EH (cell line): ENCODE measurements at regions not wholly inside any gene's neighbourhood (a gene's known extent, or its start where the extent isn't known, plus 50 kb on each side); places are given as distances from the start of the nearest gene placed in this dataset.
"Not testable (repeated sequence)": the region's sequence is repeated elsewhere in the genome, so short reads cannot be mapped to it uniquely, and the experiment has no call there.

Experiments used
- DNase-seq: peaks from one replicate; pipeline ENCODE4 v3.0.0-alpha.2; 2015; ENCODE audit warnings: low read depth

GRCh38 chr9:88872192-88872946, 118.9 kb upstream of the S1PR3 start:
- DNase-seq: peak; percentile 39

- no peak for DNase-seq
Observed at GRCh38 chr9:88873635-88874034, 117.6 kb upstream of the S1PR3 start.

- peak; percentile 49 for DNase-seq
Observed at GRCh38 chr9:88874391-88874790, 116.9 kb upstream of the S1PR3 start.

GRCh38 chr9:88875400-88876120, 115.7 kb upstream of the S1PR3 start:
- no peak for DNase-seq

GRCh38 chr9:88880199-88880598, 111.1 kb upstream of the S1PR3 start:
- DNase-seq: no peak

GRCh38 chr9:88884291-88884690, 107.0 kb upstream of the S1PR3 start:
- not testable (repeated sequence) for DNase-seq

- not testable (repeated sequence) for DNase-seq
Observed at GRCh38 chr9:88886762-88887161, 104.5 kb upstream of the S1PR3 start.

GRCh38 chr9:88889386-88889785, 101.9 kb upstream of the S1PR3 start:
- DNase-seq: peak; percentile 52

GRCh38 chr9:88890546-88890945, 100.7 kb upstream of the S1PR3 start:
- peak; percentile 7 for DNase-seq

GRCh38 chr9:88891040-88891439, 100.2 kb upstream of the S1PR3 start:
- no peak for DNase-seq

- DNase-seq: no peak
Observed at GRCh38 chr9:88892724-88893123, 98.5 kb upstream of the S1PR3 start.

- DNase-seq: no peak
Observed at GRCh38 chr9:88897081-88897480, 94.2 kb upstream of the S1PR3 start.

- no peak for DNase-seq
Observed at GRCh38 chr9:88898039-88898720, 93.1 kb upstream of the S1PR3 start.

GRCh38 chr9:88905506-88905905, 85.8 kb upstream of the S1PR3 start:
- DNase-seq: peak; percentile 44

GRCh38 chr9:88915916-88916315, 75.4 kb upstream of the S1PR3 start:
- DNase-seq: no peak

GRCh38 chr9:88916894-88917293, 74.4 kb upstream of the S1PR3 start:
- DNase-seq: no peak

GRCh38 chr9:88917375-88917774, 73.9 kb upstream of the S1PR3 start:
- no peak for DNase-seq

- DNase-seq: not testable (repeated sequence)
Observed at GRCh38 chr9:88918537-88918936, 72.7 kb upstream of the S1PR3 start.

GRCh38 chr9:88920645-88921044, 70.6 kb upstream of the S1PR3 start:
- no peak for DNase-seq

- no peak for DNase-seq
Observed at GRCh38 chr9:88922091-88922490, 69.2 kb upstream of the S1PR3 start.

- no peak for DNase-seq
Observed at GRCh38 chr9:88923092-88923491, 68.2 kb upstream of the S1PR3 start.

- DNase-seq: no peak
Observed at GRCh38 chr9:88923653-88924288, 67.5 kb upstream of the S1PR3 start.
